ENCODE measurements at regions not wholly inside any gene's neighbourhood (a gene's known extent, or its start where the extent isn't known, plus 50 kb on each side); places are given as distances from the start of the nearest gene placed in this dataset.

DNA sequence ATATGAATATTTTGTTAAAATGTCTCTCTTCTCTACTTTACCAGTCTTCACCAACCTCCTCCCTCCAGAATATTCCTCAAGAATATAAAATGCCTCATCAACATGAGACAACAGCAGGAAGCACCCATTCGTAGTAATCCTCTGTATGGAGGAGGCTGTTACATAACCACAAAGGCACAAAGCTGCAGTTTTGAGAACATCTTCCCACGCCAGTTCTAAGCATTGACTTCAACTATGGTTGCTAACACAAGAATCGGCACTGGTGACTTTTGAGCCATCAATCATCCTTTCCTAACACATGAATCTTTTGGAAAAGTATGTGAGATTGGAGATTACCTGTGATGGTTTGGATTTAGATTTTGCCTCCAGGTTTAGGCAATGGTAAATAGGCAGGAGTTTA, 54.9 kb upstream of the CYP1B1 start:
- TF ChIP-seq, protein P1, sequence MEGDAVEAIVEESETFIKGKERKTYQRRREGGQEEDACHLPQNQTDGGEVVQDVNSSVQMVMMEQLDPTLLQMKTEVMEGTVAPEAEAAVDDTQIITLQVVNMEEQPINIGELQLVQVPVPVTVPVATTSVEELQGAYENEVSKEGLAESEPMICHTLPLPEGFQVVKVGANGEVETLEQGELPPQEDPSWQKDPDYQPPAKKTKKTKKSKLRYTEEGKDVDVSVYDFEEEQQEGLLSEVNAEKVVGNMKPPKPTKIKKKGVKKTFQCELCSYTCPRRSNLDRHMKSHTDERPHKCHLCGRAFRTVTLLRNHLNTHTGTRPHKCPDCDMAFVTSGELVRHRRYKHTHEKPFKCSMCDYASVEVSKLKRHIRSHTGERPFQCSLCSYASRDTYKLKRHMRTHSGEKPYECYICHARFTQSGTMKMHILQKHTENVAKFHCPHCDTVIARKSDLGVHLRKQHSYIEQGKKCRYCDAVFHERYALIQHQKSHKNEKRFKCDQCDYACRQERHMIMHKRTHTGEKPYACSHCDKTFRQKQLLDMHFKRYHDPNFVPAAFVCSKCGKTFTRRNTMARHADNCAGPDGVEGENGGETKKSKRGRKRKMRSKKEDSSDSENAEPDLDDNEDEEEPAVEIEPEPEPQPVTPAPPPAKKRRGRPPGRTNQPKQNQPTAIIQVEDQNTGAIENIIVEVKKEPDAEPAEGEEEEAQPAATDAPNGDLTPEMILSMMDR (IDR thresholded peaks at IDR 0.05), result no peak
- TF ChIP-seq POLR2A (IDR thresholded peaks at IDR 0.05), result no peak

Data from Peyer's patch (tissue), 4 donors.